NB4 (cell line): ENCODE measurements at regions not wholly inside any gene's neighbourhood (a gene's known extent, or its start where the extent isn't known, plus 50 kb on each side); places are given as distances from the start of the nearest gene placed in this dataset.

ENCODE experiments used
- DNase-seq: peaks from one replicate; pipeline ENCODE4 v3.0.0; 2010; ENCODE audit warnings: low read depth
- H3K4me3 ChIP-seq: one replicate; pipeline ENCODE4 v1.5.1; 2011; ENCODE audit warnings: mild to moderate bottlenecking, low read depth, low read length, moderate library complexity
- MYC ChIP-seq: IDR thresholded peaks from 2 replicates; pipeline ENCODE4 v1.6.1; 2011; ENCODE audit warnings: low read depth, low read length
- POLR2A ChIP-seq: IDR thresholded peaks from 2 replicates; pipeline ENCODE4 v1.6.1; 2011; ENCODE audit warnings: mild to moderate bottlenecking; ENCODE audit not compliant: insufficient read length; ENCODE audit errors: extremely low read depth
- TF ChIP-seq, protein P1 (sequence below): IDR thresholded peaks from 2 replicates; pipeline ENCODE4 v1.6.1; 2011; ENCODE audit warnings: low read depth, low read length
- TF ChIP-seq, protein P2 (sequence below): IDR thresholded peaks from one replicate; pipeline ENCODE4 v1.5.1; 2012; ENCODE audit warnings: low read depth, low read length

DNA sequence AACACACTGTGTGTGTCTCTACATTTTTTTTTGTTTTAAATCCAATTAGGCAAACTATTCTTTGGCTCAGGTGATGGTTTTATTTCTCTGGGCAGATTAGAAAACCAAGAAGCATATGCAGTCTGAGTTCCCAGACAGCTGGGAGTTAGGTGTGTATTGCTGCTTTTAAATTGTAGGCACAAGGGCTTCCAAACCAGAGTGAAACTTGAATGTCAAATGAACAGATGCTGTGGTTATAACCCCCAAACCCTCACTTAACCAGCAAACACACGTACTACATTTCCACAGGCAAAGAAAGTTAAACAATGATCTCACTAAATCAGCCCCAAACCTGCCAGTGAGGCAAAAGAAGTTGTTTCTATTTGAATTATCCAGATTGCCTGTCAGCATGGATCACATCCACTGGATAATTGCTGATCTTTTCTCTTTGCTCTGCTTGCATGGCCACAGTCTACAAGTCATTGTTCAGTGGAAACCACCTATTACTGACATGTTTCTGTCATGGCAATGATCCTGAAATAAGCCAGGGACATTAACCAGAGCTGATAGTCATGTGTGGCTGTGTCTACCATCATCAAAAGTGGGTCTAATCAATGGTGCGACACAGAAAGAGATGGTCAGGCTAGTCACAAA, 576.5 kb upstream of the PLXNA2 start:
- no peak for TF ChIP-seq POLR2A
- DNase-seq: no peak
- no peak overlapping the region for H3K4me3 ChIP-seq

- no peak for DNase-seq
- H3K4me3 ChIP-seq: no peak overlapping the region
- TF ChIP-seq MYC (no peak), POLR2A (no peak)
- TF ChIP-seq, protein P1, sequence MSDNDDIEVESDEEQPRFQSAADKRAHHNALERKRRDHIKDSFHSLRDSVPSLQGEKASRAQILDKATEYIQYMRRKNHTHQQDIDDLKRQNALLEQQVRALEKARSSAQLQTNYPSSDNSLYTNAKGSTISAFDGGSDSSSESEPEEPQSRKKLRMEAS: no peak
- TF ChIP-seq, protein P2, sequence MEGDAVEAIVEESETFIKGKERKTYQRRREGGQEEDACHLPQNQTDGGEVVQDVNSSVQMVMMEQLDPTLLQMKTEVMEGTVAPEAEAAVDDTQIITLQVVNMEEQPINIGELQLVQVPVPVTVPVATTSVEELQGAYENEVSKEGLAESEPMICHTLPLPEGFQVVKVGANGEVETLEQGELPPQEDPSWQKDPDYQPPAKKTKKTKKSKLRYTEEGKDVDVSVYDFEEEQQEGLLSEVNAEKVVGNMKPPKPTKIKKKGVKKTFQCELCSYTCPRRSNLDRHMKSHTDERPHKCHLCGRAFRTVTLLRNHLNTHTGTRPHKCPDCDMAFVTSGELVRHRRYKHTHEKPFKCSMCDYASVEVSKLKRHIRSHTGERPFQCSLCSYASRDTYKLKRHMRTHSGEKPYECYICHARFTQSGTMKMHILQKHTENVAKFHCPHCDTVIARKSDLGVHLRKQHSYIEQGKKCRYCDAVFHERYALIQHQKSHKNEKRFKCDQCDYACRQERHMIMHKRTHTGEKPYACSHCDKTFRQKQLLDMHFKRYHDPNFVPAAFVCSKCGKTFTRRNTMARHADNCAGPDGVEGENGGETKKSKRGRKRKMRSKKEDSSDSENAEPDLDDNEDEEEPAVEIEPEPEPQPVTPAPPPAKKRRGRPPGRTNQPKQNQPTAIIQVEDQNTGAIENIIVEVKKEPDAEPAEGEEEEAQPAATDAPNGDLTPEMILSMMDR: no peak
Measured at GRCh38 chr1:208821939-208822338, 577.8 kb upstream of the PLXNA2 start.

DNA sequence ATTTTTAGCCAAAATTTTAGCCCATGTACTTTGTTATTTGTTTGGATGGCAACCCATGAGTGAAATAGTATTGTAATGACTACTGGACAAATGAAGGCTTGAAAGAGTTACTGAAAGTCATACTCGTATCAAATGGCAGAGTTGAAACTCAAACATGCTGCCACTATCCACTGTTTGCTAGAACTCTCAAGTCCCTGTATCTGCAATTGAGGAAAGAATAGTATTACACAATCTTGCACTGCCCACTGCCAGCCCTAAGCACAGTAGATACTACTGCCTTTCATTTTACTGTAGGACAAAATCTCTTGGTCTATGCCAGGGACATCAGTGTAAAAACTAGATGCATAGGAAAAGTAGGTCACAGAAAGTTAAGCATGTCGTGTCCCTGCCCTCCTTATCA, 581.1 kb upstream of the PLXNA2 start:
- no peak for TF ChIP-seq MYC
- TF ChIP-seq, protein P1: no peak
- TF ChIP-seq, protein P2: no peak
- TF ChIP-seq POLR2A: no peak
- no peak for DNase-seq
- H3K4me3 ChIP-seq: no peak overlapping the region

- no peak overlapping the region for H3K4me3 ChIP-seq
- no peak for DNase-seq
- TF ChIP-seq POLR2A: no peak
- TF ChIP-seq MYC: no peak
- TF ChIP-seq, protein P1: no peak
- TF ChIP-seq, protein P2: no peak
Measured at GRCh38 chr1:208829595-208829994, 585.4 kb upstream of the PLXNA2 start.

DNA sequence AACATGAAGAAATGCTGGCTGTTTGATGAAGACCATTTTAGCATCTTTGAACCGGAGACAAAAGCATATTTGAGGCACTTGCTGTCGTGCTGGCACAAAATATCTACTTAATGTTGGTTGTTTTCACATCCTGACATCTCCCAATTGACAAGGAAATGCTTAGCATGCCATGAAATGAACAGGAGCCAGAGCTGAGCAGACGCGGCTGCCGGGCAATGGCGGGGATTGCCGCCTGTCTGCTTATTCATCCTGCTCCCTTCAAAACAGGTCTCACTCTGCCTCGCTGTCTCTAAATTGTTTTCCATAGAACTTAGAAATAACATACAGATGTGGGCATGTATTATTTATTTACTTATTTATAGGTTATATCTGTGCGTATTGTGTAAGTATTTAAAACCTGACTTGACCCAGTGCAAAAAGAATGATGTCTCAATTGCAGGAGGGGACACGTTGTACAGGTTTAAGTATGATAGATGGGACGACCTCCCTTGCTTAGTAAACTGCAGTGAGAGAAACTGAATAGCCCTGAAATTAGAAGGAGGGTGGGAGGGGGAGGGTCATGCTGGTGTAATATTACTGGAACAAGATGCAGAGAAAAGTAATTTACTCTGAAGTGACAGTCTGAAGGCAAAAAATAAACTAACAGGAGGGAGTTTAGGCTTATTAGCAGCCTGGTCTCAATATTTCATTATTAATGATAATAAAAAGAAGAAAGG, 590.4 kb upstream of the PLXNA2 start:
- TF ChIP-seq, protein P1: no peak
- no peak for DNase-seq
- no peak overlapping the region for H3K4me3 ChIP-seq

DNA sequence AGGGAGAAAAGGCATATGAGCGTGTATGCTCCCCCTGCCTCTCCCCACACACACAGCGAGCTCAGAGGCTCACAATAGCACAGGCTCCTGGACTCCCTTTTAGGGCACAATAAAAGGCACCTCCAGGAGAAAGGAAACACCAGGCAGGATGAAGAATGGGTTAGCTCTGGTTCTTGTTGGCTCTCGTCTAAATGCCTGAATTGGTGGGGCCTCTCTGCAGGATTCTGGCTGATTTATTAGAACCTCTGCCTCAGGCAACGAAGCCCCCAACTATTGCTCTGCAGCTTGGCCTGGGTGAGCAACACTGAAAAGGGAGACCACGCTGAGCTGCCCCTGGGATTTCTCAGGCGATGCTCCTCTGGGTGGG, 590.9 kb upstream of the PLXNA2 start:
- H3K4me3 ChIP-seq: no peak overlapping the region
- no peak for DNase-seq
- TF ChIP-seq POLR2A: no peak
- TF ChIP-seq, protein P2: no peak
- TF ChIP-seq, protein P1: no peak
- no peak for TF ChIP-seq MYC
